Suppressor macrophage treated with lipopolysaccharide for 4 hours (primary cell): ENCODE measurements at regions not wholly inside any gene's neighbourhood (a gene's known extent, or its start where the extent isn't known, plus 50 kb on each side); places are given as distances from the start of the nearest gene placed in this dataset.

ENCODE experiments used
- DNase-seq: peaks from one replicate; pipeline ENCODE4 v3.0.0-alpha.2; 2020

DNA sequence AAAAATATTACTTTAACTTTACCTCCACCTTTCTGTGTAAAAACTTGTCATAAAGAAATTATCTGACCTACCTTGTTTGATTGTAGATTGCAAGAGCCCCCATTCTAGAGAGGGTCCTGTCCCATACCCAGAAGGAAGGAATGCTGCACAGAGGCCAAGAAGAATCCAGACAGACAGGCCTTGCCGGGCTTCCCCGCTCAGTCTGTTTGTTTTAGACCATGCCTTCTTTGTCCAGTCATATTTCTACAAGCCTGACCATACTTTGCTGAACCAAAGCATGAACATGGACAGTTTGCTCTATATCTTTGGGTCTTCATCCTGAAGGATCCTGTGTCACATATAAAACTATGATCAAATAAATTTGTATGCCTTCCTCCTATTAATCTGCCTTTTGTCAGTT, 95.8 kb upstream of the MYCBP2 start:
- no peak for DNase-seq

GRCh38 chr13:77417897-77418296, 91.0 kb upstream of the MYCBP2 start:
- no peak for DNase-seq

DNA sequence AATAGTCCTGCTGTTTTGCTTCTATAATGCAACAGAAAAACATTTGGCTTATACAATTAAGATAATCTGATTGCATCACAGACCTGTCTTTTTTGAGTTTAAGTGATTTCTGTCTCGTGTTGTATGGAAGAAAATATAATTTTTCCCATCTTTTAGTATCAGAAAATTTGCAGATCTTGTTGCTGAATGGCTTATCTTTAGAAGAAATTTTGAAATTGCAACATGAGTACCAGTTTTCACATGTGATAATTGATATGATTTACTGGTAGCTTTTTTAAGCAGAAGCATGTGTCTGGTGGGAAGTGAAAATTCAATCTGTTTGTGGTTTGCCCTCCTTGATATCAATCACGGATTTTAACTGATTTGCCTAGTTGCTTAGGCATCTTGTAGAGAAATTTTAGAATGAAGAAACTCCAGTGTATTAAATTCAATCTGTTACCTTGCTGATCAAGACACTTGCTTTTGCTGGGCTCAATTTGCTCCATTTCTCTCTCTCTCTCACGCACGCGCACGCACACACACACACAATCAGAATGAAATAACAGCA, 89.8 kb upstream of the MYCBP2 start:
- no peak for DNase-seq

- no peak for DNase-seq
These were observed 88.6 kb upstream of the MYCBP2 start for GRCh38 chr13:77415253-77416071.

GRCh38 chr13:77412860-77413259, 86.0 kb upstream of the MYCBP2 start:
- DNase-seq = no peak

DNA sequence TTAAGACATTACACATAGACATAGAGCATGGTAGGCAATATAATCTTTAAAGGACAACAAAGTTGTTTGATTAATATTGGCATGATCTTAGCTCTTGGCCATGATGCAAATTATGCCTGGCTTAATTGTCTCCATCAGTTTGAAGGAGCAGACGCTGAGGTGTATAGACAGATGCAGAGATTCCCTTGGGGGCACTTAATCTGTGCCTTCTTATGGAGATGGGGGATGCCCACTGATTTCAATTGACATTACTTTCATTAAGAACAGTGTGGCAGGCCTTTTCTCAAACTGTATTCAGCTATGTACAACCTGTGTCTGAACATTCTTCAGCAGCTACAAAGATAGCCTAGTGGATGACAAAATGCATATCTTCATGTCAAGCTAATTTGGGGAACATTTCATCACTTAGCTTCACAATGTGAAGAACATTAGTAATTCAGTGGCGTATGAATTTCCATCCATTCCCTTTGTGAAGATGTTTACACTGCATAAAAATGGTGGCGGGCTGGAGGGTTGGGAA, 85.3 kb upstream of the MYCBP2 start:
- DNase-seq = no peak

DNA sequence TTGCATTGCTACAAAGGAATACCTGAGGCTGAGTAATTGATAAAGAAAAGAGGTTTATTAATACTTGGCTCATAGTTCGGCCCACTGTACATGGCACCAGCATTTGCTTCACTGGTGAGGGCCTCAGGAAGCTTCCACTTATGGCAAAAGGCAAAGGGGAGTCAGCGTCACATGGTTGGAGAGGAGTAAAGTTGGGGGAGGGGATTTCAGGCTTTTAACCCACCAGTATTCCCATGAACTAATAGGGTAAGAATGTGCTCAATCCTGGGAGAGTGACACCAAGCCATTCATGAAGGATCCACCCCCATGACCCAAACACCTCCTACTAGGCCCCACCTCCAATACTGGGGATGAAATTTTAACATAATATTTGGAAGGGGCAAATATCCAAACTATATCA, 82.5 kb upstream of the MYCBP2 start:
- DNase-seq = no peak

DNA sequence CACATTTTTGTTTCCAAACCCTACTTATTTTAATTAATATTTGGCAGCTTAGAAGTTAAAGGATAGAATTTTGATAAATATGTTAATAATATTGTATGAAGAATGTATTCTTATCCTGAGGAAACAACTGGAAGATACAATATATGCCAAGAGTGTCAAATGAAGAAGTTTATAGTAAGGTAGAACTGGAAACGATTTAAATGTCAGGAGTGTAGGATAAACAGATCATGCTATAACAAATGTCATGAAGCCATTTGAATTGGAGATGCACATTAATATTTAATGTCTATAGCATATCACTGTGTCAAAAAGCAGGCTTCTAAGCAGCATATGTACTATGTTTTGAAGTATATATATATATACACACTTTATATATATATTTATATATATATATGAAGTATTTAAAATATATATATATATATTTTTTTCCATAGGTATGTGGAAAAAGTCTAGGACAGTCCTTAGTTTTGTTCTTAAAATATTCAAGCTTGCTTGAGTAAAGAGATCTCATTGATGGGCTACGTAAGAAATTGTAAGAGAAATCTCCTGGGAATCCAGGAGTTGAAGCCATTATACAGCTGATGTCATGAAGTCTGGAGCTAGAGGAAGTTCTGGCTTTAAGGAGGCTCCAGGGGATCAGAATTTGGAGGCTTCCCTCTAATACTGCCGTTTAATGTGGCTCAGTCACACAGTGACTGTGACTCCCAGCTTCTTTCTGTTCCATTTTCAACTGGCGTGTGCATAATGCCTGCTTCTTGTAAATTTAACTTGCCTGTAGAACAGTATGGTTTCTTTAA, 79.9 kb upstream of the MYCBP2 start:
- no peak for DNase-seq

- no peak for DNase-seq
These were observed 72.1 kb upstream of the MYCBP2 start for GRCh38 chr13:77398825-77399620.

GRCh38 chr13:77397636-77398035, 70.7 kb upstream of the MYCBP2 start:
- DNase-seq = no peak

DNA sequence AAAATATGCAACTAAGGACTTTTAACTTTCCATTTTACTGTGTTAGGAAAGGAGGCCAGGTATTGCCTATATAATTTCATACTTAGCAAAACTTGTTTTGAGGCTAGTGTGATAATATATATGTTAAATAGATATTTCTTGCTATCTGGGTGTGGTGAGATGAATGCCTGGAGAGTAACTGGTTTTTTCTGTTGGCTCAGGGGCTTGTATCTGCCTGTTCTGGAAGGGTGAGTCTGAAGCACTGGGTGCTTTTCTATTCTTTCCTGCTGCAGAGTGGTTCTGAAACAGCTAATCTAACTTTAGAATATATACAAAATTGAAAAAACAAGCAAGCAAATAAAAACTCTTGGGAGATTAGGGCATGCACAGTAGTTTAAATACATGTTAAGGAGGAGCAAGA, 64.6 kb upstream of the MYCBP2 start:
- no peak for DNase-seq

DNA sequence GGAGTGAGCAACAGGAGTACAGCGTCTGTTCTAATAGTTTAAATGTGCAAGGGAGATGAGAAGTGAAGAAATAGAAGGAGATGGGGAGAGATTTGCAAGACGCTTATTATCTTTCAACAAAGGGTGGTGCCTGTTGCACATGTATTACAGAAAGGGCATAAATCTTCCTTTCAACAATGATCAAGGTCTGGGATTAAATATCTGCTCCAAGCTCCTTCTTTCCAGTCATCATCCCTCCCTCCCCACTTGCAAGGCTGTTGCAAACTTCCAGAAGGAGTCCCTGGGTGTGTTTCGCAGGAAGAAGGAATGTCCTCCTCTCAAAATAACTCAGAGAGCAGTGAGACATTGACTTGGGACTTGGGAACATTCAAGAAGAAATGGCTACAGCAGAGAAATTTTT, 63.5 kb upstream of the MYCBP2 start:
- no peak for DNase-seq

DNA sequence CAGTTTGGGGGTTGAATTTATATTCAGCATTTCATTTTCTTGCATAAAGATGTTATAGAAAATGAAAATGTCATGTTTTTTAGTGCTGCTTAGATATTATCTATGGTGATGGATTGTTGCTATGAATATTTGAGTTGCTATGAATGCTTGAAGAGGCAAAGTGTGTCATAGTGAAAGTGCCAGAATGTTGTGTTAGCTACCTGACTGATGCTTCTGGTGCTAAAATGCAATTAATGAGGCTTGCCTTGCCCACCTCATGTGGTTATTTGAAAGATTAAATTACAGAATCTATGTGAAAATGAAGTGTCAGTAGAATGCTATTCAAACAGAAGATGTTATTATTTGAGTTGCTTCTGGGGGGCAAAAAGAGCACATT, 62.7 kb upstream of the MYCBP2 start:
- no peak for DNase-seq

GRCh38 chr13:77388944-77389624, 62.2 kb upstream of the MYCBP2 start:
- no peak for DNase-seq

DNA sequence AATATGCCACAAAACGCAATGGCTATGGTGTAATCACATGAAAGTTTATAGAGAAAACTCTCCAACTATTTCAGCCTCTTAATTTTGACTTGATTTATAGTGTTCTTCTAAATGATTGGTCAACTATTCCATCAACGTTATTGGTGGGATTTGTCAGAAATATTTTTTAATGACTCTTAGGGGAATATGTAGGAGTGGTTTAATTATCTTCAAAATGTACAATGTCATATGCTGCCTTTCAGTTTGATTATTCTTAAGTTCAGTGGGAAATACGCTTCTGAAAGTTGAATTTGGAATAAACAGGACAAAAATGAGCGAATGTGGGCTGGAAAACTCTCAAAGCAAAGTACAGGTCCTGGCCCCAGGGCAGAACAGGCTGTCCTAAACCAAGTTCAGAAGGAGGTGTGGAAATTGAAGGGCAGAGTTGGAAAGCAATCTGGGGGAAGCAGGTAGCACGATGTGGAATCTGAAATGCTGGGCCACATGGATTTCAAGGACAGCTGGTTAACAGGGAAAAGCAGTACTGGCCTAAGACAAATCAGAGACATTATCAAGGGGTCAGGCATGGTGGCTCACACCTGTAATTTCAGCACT, 60.8 kb upstream of the MYCBP2 start:
- DNase-seq = no peak

- DNase-seq = peak; percentile 86
These were observed 60.1 kb upstream of the MYCBP2 start for GRCh38 chr13:77386880-77387606.

GRCh38 chr13:77386046-77386445, 59.2 kb upstream of the MYCBP2 start:
- no peak for DNase-seq

DNA sequence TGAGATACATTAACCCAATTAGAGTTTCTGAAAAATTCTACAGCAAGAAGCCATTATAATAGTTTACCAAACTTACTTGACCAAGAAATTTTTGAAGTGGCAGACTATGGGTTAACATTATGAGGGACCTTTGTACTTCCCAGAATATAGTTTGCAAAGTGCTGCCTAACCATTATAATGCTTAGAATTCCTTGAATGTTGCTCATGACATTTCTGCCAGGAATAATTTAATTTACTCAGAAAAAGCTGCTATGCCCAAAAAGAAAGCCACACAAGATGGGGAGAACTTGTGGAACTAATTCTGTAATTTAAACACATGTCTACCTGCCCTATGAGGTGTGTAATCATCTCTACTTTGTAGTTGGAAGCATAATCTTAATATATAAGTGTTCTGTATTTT, 58.1 kb upstream of the MYCBP2 start:
- no peak for DNase-seq

- DNase-seq = no peak
These were observed 56.2 kb upstream of the MYCBP2 start for GRCh38 chr13:77383097-77383496.

- no peak for DNase-seq
These were observed 54.2 kb upstream of the MYCBP2 start for GRCh38 chr13:77381059-77381458.

DNA sequence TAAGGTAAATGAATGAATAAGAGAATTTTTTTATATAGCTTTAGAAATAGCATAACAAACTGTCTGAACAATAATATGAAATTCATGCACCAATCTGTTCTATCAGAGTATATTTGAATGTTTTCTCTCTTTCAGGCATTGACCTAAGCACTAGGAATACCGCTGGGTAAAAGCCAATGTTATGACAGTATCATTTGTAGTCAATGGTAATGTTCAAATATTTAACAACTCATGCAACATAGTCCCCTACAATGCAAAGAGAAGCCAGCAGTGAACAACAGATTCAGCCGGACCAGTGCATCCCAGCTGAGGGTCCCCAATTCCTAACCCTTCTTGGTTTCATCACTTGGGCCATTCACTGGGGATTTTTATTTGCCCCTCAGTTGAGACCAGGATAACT, 52.6 kb upstream of the MYCBP2 start:
- DNase-seq = no peak
